Stomach (tissue), 4 donors: ENCODE measurements at regions not wholly inside any gene's neighbourhood (a gene's known extent, or its start where the extent isn't known, plus 50 kb on each side); places are given as distances from the start of the nearest gene placed in this dataset.

Source experiments
- CTCF ChIP-seq, 7 experiments: fragments of 450-650 bp in 4 of 7; fragments of 200-600 bp in 3 of 7; sonication (generic) in 3 of 7; IDR thresholded peaks; one replicate each; pipeline ENCODE4 v1.5.1; 2016 to 2019; ENCODE audit warnings: antibody characterized with exemption in 7 of 7, control low read depth in 2 of 7, mild to moderate bottlenecking in 1 of 7
- EP300 ChIP-seq: sonication (generic); formaldehyde crosslinking; IDR thresholded peaks from one replicate; pipeline ENCODE4 v1.6.1; 2017; ENCODE audit warnings: antibody characterized with exemption
- POLR2A ChIP-seq, 4 donors: fragments of 450-650 bp; IDR thresholded peaks; one replicate each; pipeline ENCODE4 v1.6.1; 2016; ENCODE audit warnings: antibody characterized with exemption in 4 of 4, control low read depth in 2 of 4, mild to moderate bottlenecking in 1 of 4, moderate library complexity in 1 of 4

GRCh38 chrX:137352101-137352660 lies 213.7 kb upstream of the ZIC3 start:
- TF ChIP-seq POLR2A (IDR thresholded peaks at IDR 0.05): no peak
- no peak for TF ChIP-seq CTCF (IDR thresholded peaks at IDR 0.05)
- TF ChIP-seq EP300: no peak
